H1 (cell line): ENCODE measurements at regions not wholly inside any gene's neighbourhood (a gene's known extent, or its start where the extent isn't known, plus 50 kb on each side); places are given as distances from the start of the nearest gene placed in this dataset.

ENCODE experiments used
- CTCF ChIA-PET: fragments of 300-600 bp; sonication (Branson Sonifier 250); formaldehyde crosslinking; loops from one replicate; lab custom pipeline; 2021; ENCODE audit not compliant: partially characterized antibody; lab: Charles Lee
- POLR2A ChIA-PET: fragments of 300-600 bp; sonication (Branson Sonifier 250); formaldehyde crosslinking; loops from one replicate; lab custom pipeline; 2021; ENCODE audit warnings: inconsistent platforms; ENCODE audit not compliant: partially characterized antibody; lab: Charles Lee
- DNase-seq, 2 experiments: peaks; one replicate each; pipeline versions ENCODE4 v3.0.0 to v3.0.0-alpha.2; 2010 to 2022; ENCODE audit warnings: low spot score in 2 of 2, low read depth in 1 of 2, mixed read lengths in 1 of 2
- FAIRE-seq: peaks from 2 replicates; lab custom pipeline; 2011; peaks lifted over from hg19 to GRCh38; lab: Jason Lieb, UNC
- H2AFZ ChIP-seq: 2 replicates; pipeline ENCODE4 v1.8.1; 2012; ENCODE audit warnings: low read length, inconsistent platforms
- H2AK5ac ChIP-seq: 2 replicates; pipeline ENCODE4 v1.6.1; 2013; ENCODE audit warnings: low read depth, low read length
- H2BK120ac ChIP-seq: replicated peaks from 2 replicates; pipeline ENCODE3; 2013; ENCODE audit warnings: low read depth, low read length, inconsistent platforms
- H2BK12ac ChIP-seq: 2 replicates; pipeline ENCODE4 v1.6.1; 2013; ENCODE audit warnings: low read depth, low read length
- H2BK15ac ChIP-seq: 2 replicates; pipeline ENCODE4 v1.6.1; 2013; ENCODE audit warnings: low read length
- H2BK20ac ChIP-seq: 2 replicates; pipeline ENCODE4 v1.6.1; 2013; ENCODE audit warnings: low read length
- H2BK5ac ChIP-seq: 2 replicates; pipeline ENCODE4 v1.6.1; 2013; ENCODE audit warnings: low read depth, low read length
- H3K14ac ChIP-seq: 2 replicates; pipeline ENCODE4 v1.6.1; 2013; ENCODE audit warnings: inconsistent platforms; ENCODE audit not compliant: insufficient read length
- H3K18ac ChIP-seq: 2 replicates; pipeline ENCODE4 v1.6.1; 2013; ENCODE audit warnings: low read length; ENCODE audit errors: extremely low read depth
- H3K23ac ChIP-seq: 2 replicates; pipeline ENCODE4 v1.6.1; 2013; ENCODE audit warnings: inconsistent platforms; ENCODE audit not compliant: insufficient read length
- H3K23me2 ChIP-seq: 2 replicates; pipeline ENCODE4 v1.6.1; 2013; ENCODE audit warnings: low read depth, low read length
- H3K27ac ChIP-seq: 2 replicates; pipeline ENCODE4 v1.6.1; 2011; ENCODE audit warnings: low read depth, low read length, inconsistent platforms
- H3K27me3 ChIP-seq, 4 experiments: replicated peaks in 1 of 4; 1 replicate in 1 of 4; 2 replicates in 3 of 4; pipeline versions ENCODE4 v1.6.1 to v1.8.1; 2011 to 2013; ENCODE audit warnings: low read length in 3 of 4, mild to moderate bottlenecking in 3 of 4, inconsistent platforms in 2 of 4, mixed read lengths in 2 of 4, moderate library complexity in 1 of 4; ENCODE audit not compliant: control insufficient read depth in 3 of 4, insufficient read depth in 3 of 4; ENCODE audit errors: extremely low read depth in 1 of 4
- H3K36me3 ChIP-seq, 4 experiments: 2 replicates each; pipeline versions ENCODE4 v1.6.1 to v1.8.1; 2011 to 2013; ENCODE audit warnings: mild to moderate bottlenecking in 4 of 4, low read length in 3 of 4, moderate library complexity in 2 of 4, control low read depth in 1 of 4, inconsistent platforms in 1 of 4; ENCODE audit not compliant: insufficient read depth in 4 of 4, control insufficient read depth in 2 of 4
- H3K4ac ChIP-seq: replicated peaks from 2 replicates; pipeline ENCODE3; 2013; ENCODE audit warnings: low read length, low read depth, mixed read lengths, inconsistent platforms; ENCODE audit not compliant: insufficient read length
- H3K4me1 ChIP-seq, 4 experiments: replicated peaks in 1 of 4; 1 replicate in 1 of 4; 2 replicates in 3 of 4; pipeline versions ENCODE4 v1.6.1 to v1.8.1; 2011 to 2013; ENCODE audit warnings: low read length in 3 of 4, inconsistent platforms in 2 of 4, mixed read lengths in 1 of 4; ENCODE audit not compliant: insufficient read depth in 4 of 4, control insufficient read depth in 3 of 4
- H3K4me2 ChIP-seq, 2 experiments: 2 replicates each; pipeline versions ENCODE4 v1.6.1 to v1.8.1; 2011 to 2013; ENCODE audit warnings: low read depth in 2 of 2, low read length in 2 of 2, control low read depth in 1 of 2, inconsistent platforms in 1 of 2, mild to moderate bottlenecking in 1 of 2; ENCODE audit not compliant: insufficient read depth in 1 of 2
- H3K4me3 ChIP-seq, 4 experiments: fragments of 200-600, 300-600 bp in 1 of 4; sonication (generic), shearing (Covaris generic), sonication (Bioruptor Twin) in 1 of 4; 2 replicates each; pipeline versions ENCODE4 v1.5.1 to v1.8.1; 2011 to 2016; ENCODE audit warnings: low read length in 4 of 4, low read depth in 3 of 4, control low read depth in 2 of 4, inconsistent platforms in 2 of 4, mild to moderate bottlenecking in 2 of 4, mixed read lengths in 1 of 4, moderate library complexity in 1 of 4; ENCODE audit not compliant: insufficient read depth in 2 of 4; ENCODE audit errors: extremely low read depth in 1 of 4
- H3K56ac ChIP-seq: replicated peaks from 2 replicates; pipeline ENCODE3; 2013; ENCODE audit warnings: low read depth, mild to moderate bottlenecking, mixed read lengths, low read length, inconsistent platforms; ENCODE audit not compliant: insufficient read length
- H3K79me1 ChIP-seq: 2 replicates; pipeline ENCODE4 v1.6.1; 2013; ENCODE audit warnings: low read depth, low read length, control low read depth
- H3K79me2 ChIP-seq, 2 experiments: 2 replicates each; pipeline versions ENCODE4 v1.6.1 to v1.8.1; 2012 to 2013; ENCODE audit warnings: low read length in 2 of 2, mild to moderate bottlenecking in 2 of 2, inconsistent platforms in 1 of 2; ENCODE audit not compliant: insufficient read depth in 2 of 2, control insufficient read depth in 1 of 2
- H3K9ac ChIP-seq, 4 experiments: replicated peaks in 1 of 4; 1 replicate in 1 of 4; 2 replicates in 3 of 4; pipeline versions ENCODE4 v1.6.1 to v1.8.1; 2011 to 2013; ENCODE audit warnings: low read depth in 3 of 4, low read length in 3 of 4, control low read depth in 2 of 4, mild to moderate bottlenecking in 2 of 4, moderate library complexity in 2 of 4, inconsistent platforms in 1 of 4; ENCODE audit errors: extremely low read depth in 1 of 4
- H3K9me3 ChIP-seq, 2 experiments: 2 replicates each; pipeline versions ENCODE4 v1.6.1 to v1.8.1; 2012 to 2013; ENCODE audit warnings: mild to moderate bottlenecking in 2 of 2, moderate library complexity in 2 of 2, control low read depth in 1 of 2, inconsistent platforms in 1 of 2, low read depth in 1 of 2, low read length in 1 of 2, mixed read lengths in 1 of 2; ENCODE audit not compliant: insufficient read depth in 2 of 2
- H4K20me1 ChIP-seq, 2 experiments: replicated peaks in 1 of 2; 2 replicates each; pipeline versions ENCODE3 to v1.8.1; 2011 to 2013; ENCODE audit warnings: inconsistent platforms in 2 of 2, low read length in 2 of 2, mild to moderate bottlenecking in 1 of 2; ENCODE audit not compliant: insufficient read depth in 2 of 2, control insufficient read depth in 1 of 2
- H4K5ac ChIP-seq: 2 replicates; pipeline ENCODE4 v1.6.1; 2013; ENCODE audit warnings: low read length, low read depth, mixed read lengths, inconsistent platforms; ENCODE audit not compliant: insufficient read length
- H4K8ac ChIP-seq: 2 replicates; pipeline ENCODE4 v1.8.0; 2013; ENCODE audit warnings: mild to moderate bottlenecking, moderate library complexity, low read length, inconsistent platforms; ENCODE audit not compliant: insufficient read depth; ENCODE audit errors: extremely low read depth
- H4K91ac ChIP-seq: replicated peaks from 2 replicates; pipeline ENCODE3; 2013; ENCODE audit warnings: low read length, mixed read lengths, inconsistent platforms; ENCODE audit not compliant: insufficient read length
- CHD1 ChIP-seq: IDR thresholded peaks from 2 replicates; pipeline ENCODE4 v1.6.1; 2012; ENCODE audit warnings: low read depth, low read length, improper control_type of control experiment
- KDM5A ChIP-seq: fragments of 200-600 bp; IDR thresholded peaks from 2 replicates; pipeline ENCODE4 v1.7.1; 2012; ENCODE audit warnings: mild to moderate bottlenecking, low read length, inconsistent platforms, mixed read lengths
- NRF1 ChIP-seq: IDR thresholded peaks from 2 replicates; pipeline ENCODE4 v1.6.1; 2011; ENCODE audit warnings: mild to moderate bottlenecking, low read depth, low read length, improper control_type of control experiment
- SP2 ChIP-seq: IDR thresholded peaks from 2 replicates; pipeline ENCODE4 v1.6.1; 2012; ENCODE audit warnings: mild to moderate bottlenecking, low read length, inconsistent platforms
- WGBS, 2 experiments: shearing (Covaris generic) in 1 of 2; methylation state at CpG; one replicate each; pipeline versions ENCODE4 v1.1.6 to v1.1.7; 2013 to 2015; ENCODE audit warnings: low lambda C conversion rate in 2 of 2, mixed read lengths in 2 of 2, inconsistent platforms in 1 of 2, low coverage in 1 of 2, missing lambda C conversion rate in 1 of 2; ENCODE audit not compliant: insufficient replicate concordance in 2 of 2, insufficient coverage in 1 of 2, insufficient read length in 1 of 2; ENCODE audit errors: extremely low coverage in 1 of 2, missing lambda C conversion rate in 1 of 2; 5-methylcytosine and 5-hydroxymethylcytosine counted together

GRCh38 chr6:137949686-137950390 lies 82.8 kb downstream of the TNFAIP3 start:
- DNase-seq (no peak), FAIRE-seq (no peak)
- Histone ChIP-seq H2AK5ac (no peak overlapping the region), H4K91ac (no peak overlapping the region), H3K79me1 (no peaks in the 10 kb centered on the region), H2AFZ (no peak overlapping the region), H3K4me1 (no peaks in the 10 kb centered on the region), H2BK20ac (no peak overlapping the region), H3K9me3 (no peaks in the 10 kb centered on the region), H3K23me2 (no peaks in the 10 kb centered on the region; the same call in 1 of the 2 replicates), H3K4me2 (no peak overlapping the region), H3K27ac (no peak overlapping the region), H3K79me2 (no peaks in the 10 kb centered on the region), H2BK15ac (no peak overlapping the region), H2BK120ac (no peak overlapping the region), H2BK5ac (no peak overlapping the region), H3K4me3 (no peak overlapping the region), H3K56ac (no peak overlapping the region), H4K8ac (no peak overlapping the region), H3K4ac (no peak overlapping the region), H3K18ac (no peak overlapping the region), H3K14ac (no peak overlapping the region), H3K9ac (no peak overlapping the region), H3K36me3 (no peaks in the 10 kb centered on the region), H3K27me3 (no peaks in the 10 kb centered on the region), H4K5ac (no peak overlapping the region), H4K20me1 (no peaks in the 10 kb centered on the region), H2BK12ac (no peak overlapping the region), H3K23ac (no peak overlapping the region)
- WGBS, 2 experiments: 93% methylated on average over 1 of the region's 1 CpG; no CpG with 5 or more reads in 1 of the 2 experiments
- ChIA-PET CTCF (interaction anchor here (1.0 to 4.6 kb wide), 7 partner anchors 9 to 243 kb away, joined by 3 to 16 read pairs (median 6); no protein-coding TSS in a partner anchor), POLR2A (interaction anchor here (0.6 kb wide), 1 partner anchor 844 kb away, joined by 3 read pairs; no protein-coding TSS in a partner anchor)
- TF ChIP-seq KDM5A (no peak), NRF1 (no peak), SP2 (no peak), CHD1 (no peak)
